ENCODE measurements at regions not wholly inside any gene's neighbourhood (a gene's known extent, or its start where the extent isn't known, plus 50 kb on each side); places are given as distances from the start of the nearest gene placed in this dataset.
"Not testable (repeated sequence)": the region's sequence is repeated elsewhere in the genome, so short reads cannot be mapped to it uniquely, and the experiment has no call there.

DNA sequence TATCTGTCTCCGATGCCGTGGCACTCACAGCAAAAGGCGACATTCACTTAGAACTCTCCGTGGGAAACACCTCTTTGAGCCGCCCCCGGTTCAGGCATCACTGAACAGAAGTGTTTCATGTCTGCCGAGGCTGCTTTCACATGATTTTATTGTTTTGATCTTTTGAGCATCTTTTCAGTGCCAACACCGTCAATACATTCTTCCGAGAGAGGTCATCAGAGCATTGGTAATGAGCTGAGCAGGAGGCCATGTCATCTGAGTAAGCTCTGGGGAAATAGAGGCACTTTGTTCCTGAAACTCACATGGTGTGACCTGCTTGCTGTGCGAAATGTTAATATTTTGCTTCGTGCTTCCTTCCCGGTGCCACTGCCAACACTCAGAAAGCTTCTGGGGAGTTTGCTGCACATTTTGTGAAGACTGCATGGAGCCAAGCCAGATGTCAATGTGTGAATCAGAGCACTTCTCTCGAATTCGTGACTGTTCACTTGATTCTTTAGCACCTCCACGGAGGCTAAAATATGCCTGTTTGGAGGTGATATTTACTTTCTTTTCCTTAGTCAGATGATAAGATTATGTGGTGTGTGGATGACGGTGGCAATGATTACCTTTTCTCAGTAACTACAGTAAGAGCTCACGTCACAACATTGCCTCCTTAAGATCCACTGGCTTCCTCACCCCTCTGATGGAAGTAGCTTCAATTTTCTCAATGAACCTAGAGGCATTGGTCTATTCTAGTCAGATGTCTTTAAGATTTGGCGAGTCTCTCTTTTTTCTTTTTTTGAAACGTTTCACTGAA lies 222.3 kb upstream of the HS3ST1 start:
- DNase-seq (ENCODE audit: low read depth, low spot score): no peak

- DNase-seq (ENCODE audit: low read depth, low spot score): no peak
Measured at GRCh38 chr4:11647433-11647832, 218.7 kb upstream of the HS3ST1 start.

- not testable (repeated sequence) for DNase-seq (ENCODE audit: low read depth, low spot score)
Measured at GRCh38 chr4:11643081-11643480, 214.4 kb upstream of the HS3ST1 start.

GRCh38 chr4:11640584-11640983 lies 211.9 kb upstream of the HS3ST1 start:
- DNase-seq (ENCODE audit: low read depth, low spot score): no peak

DNA sequence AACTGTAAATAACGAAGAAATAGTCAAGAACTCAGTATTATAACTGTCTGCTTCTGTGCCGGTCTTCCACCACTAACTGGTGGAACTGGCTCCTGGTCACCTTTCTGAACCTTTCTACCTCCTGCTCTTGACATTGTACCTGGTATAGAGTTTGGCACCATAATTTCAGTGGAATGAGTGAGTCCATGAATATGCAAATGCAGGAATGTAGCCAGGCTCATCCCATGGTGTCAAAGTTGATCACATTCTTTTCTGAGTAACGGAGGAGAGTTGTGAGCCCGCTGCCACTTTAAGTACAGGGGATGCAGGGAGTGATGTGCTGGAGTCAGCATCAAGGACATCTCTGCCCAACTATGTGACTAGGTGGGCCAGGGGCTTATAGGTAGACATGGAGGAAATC lies 207.9 kb upstream of the HS3ST1 start:
- DNase-seq (ENCODE audit: low read depth, low spot score): no peak

DNA sequence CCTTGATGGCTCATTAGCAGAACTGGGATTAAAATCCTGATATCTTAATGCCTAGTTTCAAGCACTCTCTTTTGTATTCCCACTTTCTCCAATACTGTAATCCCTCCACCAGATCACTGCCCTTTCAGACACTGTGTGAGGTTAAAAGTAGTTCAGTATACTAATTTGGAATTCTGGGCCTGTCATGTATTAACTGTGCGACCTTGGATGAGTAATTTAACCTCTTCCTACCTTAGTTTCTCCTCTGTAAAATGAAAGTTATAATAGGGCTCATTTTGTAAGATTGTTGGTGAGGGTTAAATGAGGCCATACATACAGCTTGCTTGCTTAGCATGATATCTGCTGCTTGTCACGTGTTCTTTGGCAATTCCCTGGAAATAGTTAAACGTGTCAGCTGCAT lies 207.3 kb upstream of the HS3ST1 start:
- DNase-seq (ENCODE audit: low read depth, low spot score): no peak

DNA sequence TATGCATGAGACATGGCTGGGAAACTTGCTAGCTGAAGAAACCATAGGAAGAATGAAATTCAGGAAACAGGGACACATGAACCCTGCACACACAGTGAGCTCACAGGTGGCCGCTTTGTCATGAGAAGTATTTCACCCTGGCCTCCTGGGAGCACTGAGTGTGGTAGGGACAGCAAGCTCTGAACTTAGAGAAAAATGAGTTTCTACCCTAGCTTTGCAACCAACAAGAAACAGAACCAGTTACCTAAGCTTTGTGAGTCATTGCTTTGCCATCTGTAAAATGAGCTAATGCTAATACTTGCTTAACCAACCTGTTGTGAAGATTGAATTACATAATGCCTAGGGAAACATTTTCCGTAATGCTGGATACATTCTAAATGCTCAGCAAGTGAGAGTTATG lies 206.6 kb upstream of the HS3ST1 start:
- no peak for DNase-seq (ENCODE audit: low read depth, low spot score)

GRCh38 chr4:11634283-11634682 lies 205.6 kb upstream of the HS3ST1 start:
- no peak for DNase-seq (ENCODE audit: low read depth, low spot score)

DNA sequence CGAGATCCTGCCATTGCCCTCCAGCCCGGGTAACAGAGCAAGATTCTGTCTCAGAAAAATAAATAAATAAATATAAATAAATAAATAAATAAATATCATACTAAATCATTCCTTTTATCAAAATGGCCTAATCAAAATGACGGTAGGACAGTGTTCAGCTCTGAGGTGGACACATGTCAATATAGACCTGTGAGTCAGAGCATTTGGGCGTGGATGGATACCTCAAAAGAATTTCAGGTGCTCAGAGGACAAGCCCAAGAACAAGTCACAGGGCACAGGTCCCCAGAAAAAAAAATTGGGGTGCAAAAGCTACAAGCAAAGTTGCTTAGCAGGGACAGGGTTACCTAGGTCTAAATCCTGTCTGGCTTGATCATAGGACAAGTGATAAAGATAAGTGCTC lies 204.7 kb upstream of the HS3ST1 start:
- no peak for DNase-seq (ENCODE audit: low read depth, low spot score)

GRCh38 chr4:11632483-11632882 lies 203.8 kb upstream of the HS3ST1 start:
- no peak for DNase-seq (ENCODE audit: low read depth, low spot score)

GRCh38 chr4:11632025-11632424 lies 203.3 kb upstream of the HS3ST1 start:
- no peak for DNase-seq (ENCODE audit: low read depth, low spot score)

- no peak for DNase-seq (ENCODE audit: low read depth, low spot score)
Measured at GRCh38 chr4:11631416-11631815, 202.7 kb upstream of the HS3ST1 start.

GRCh38 chr4:11628093-11628725 lies 199.5 kb upstream of the HS3ST1 start:
- no peak for DNase-seq (ENCODE audit: low read depth, low spot score)

GRCh38 chr4:11626066-11626465 lies 197.4 kb upstream of the HS3ST1 start:
- DNase-seq (ENCODE audit: low read depth, low spot score): no peak

DNA sequence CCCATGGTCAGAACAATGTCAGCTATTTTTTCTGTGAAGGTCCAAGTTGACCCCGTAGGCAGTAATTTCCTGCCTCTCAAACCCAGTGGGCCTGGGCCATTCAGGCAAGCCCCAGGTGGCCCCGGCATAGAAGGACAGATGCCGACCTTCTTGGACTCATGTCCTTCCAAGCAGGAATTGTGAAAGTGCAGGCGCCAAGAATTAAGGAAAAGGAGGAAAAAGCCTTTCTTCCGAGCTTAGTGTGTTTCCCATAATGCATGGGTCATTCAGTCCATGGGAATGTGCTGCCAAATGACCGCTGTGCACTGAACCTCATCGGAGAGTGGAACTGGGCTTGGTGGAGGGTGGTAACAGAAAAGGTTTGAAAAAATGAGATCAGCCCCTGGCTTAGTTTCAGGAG lies 196.5 kb upstream of the HS3ST1 start:
- no peak for DNase-seq (ENCODE audit: low read depth, low spot score)

- no peak for DNase-seq (ENCODE audit: low read depth, low spot score)
Measured at GRCh38 chr4:11624370-11624769, 195.7 kb upstream of the HS3ST1 start.

- DNase-seq (ENCODE audit: low read depth, low spot score): no peak
Measured at GRCh38 chr4:11623726-11624037, 195.0 kb upstream of the HS3ST1 start.

DNA sequence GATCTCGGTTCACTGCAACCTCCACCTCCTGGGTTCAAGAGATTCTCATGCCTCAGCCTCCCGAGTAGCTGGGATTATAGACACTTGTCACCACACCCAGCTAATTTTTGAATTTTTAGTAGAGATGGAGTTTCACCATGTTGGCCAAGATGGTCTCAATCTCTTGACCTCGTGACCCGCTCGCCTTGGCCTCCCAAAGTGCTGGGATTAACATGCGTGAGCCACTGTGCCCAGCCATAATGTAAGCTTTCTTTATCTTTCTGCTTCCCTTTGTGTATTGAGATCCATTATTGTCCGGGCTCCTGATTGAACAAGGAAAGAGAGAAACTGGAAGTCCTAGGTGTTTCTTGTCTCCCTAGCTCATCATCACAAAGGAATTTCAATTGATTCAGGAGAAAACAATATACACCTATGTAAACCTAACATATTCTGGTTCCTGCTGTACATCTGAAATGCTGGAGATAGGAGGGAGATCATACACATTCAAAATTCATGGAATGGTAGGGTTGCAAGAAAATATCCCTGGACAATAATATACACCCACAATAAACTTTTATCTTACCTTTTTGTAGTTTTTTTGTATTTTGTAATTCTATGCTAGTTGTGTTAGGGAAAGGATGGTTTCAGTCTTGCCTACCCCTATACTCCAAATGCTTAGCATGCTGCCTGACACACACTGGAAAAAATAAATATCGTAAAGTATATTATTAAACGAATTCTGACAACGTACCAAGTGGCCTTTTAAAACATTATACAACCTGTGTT lies 194.4 kb upstream of the HS3ST1 start:
- no peak for DNase-seq (ENCODE audit: low read depth, low spot score)

- DNase-seq (ENCODE audit: low read depth, low spot score): no peak
Measured at GRCh38 chr4:11620861-11621260, 192.2 kb upstream of the HS3ST1 start.

DNA sequence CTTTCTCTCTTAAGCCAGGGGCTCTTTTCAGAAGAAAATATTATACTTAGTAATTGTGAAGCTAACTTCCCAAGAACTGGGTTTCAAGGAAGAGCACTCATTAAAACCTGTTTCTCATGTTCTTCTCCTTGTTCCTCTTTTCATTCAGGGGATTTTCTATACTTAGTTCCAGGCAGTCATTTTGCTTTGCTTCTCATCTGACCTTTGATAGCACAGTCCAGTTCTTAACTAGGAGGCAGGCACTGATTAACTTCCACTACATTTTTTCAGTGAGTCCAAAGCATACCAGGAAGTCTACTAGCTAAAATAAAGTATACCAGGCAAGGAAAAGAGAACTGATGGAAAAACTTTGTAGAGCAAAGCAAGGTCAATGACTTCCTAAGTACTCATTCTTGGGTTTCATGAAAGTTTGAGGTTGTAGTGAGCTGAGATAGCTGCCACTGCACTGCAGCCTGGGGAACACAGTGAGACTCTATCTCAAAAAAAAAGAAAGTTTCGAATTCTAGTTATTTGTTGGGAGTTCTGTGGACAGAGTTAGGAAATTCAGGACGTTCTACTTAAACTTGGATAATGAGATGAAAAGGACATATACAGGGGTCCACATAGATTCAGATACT lies 190.1 kb upstream of the HS3ST1 start:
- DNase-seq (ENCODE audit: low read depth, low spot score): no peak

GRCh38 chr4:11616856-11617255 lies 188.2 kb upstream of the HS3ST1 start:
- DNase-seq (ENCODE audit: low read depth, low spot score): no peak

GRCh38 chr4:11615601-11616000 lies 186.9 kb upstream of the HS3ST1 start:
- no peak for DNase-seq (ENCODE audit: low read depth, low spot score)
